ENCODE measurements at regions not wholly inside any gene's neighbourhood (a gene's known extent, or its start where the extent isn't known, plus 50 kb on each side); places are given as distances from the start of the nearest gene placed in this dataset.
A peak's percentile ranks its signal among the peaks of the same experiment; 100 is the strongest.

- Histone ChIP-seq H3K27me3 (replicated peaks; ENCODE audit: insufficient read depth, low read length) (no peaks in the 10 kb centered on the region), H3K9ac (ENCODE audit: low read length) (no peak overlapping the region), H3K36me3 (replicated peaks; ENCODE audit: insufficient read depth, low read length) (no peaks in the 10 kb centered on the region), H2AFZ (ENCODE audit: low read length) (no peak overlapping the region), H4K20me1 (ENCODE audit: insufficient read depth, low read length) (no peaks in the 10 kb centered on the region), H3K27ac (ENCODE audit: low read length) (no peak overlapping the region), H3K4me3 (ENCODE audit: low read length) (no peak overlapping the region), H3K9me3 (replicated peaks; ENCODE audit: insufficient read depth, low read length) (no peaks in the 10 kb centered on the region), H3K9me2 (replicated peaks; ENCODE audit: insufficient read depth, low read length) (no peaks in the 10 kb centered on the region), H3K4me2 (ENCODE audit: low read depth, low read length) (no peak overlapping the region), H3F3A (ENCODE audit: insufficient read depth, low read length) (no peaks in the 10 kb centered on the region), H3K79me2 (ENCODE audit: low read length) (no peaks in the 10 kb centered on the region), H3K4me1 (ENCODE audit: low read length) (peaks cover 5% of the 10 kb centered on the region)
- no peak for DNase-seq
- TF ChIP-seq EZH2 (optimal IDR thresholded peaks at IDR 0.05; ENCODE audit: low read depth, low read length) (no peak), EZH2phosphoT487 (IDR thresholded peaks at IDR 0.05; ENCODE audit: low read length) (no peak), CTCF (IDR thresholded peaks at IDR 0.05; ENCODE audit: low read length) (no peak)
Measured at GRCh38 chr1:238674316-238674715, 712.1 kb upstream of the CHRM3 start.

GRCh38 chr1:238673561-238673960 is 712.8 kb upstream of the CHRM3 start:
- no peak overlapping the region for H2AFZ ChIP-seq (ENCODE audit: low read length)
- H3K4me1 ChIP-seq (ENCODE audit: low read length) = peaks cover 5% of the 10 kb centered on the region
- no peaks in the 10 kb centered on the region for H3K79me2 ChIP-seq (ENCODE audit: low read length)
- no peaks in the 10 kb centered on the region for H3K9me2 ChIP-seq (replicated peaks; ENCODE audit: insufficient read depth, low read length)
- no peak overlapping the region for H3K27ac ChIP-seq (ENCODE audit: low read length)
- no peaks in the 10 kb centered on the region for H4K20me1 ChIP-seq (ENCODE audit: insufficient read depth, low read length)
- no peak overlapping the region for H3K4me3 ChIP-seq (ENCODE audit: low read length)
- H3K4me2 ChIP-seq (ENCODE audit: low read depth, low read length) = no peak overlapping the region; the same call in 1 of the 2 replicates
- no peak overlapping the region for H3K9ac ChIP-seq (ENCODE audit: low read length)
- peak; percentile 39 for DNase-seq
- TF ChIP-seq CTCF (IDR thresholded peaks at IDR 0.05; ENCODE audit: low read length) (no peak), EZH2phosphoT487 (IDR thresholded peaks at IDR 0.05; ENCODE audit: low read length) (no peak)
- H3F3A ChIP-seq (ENCODE audit: insufficient read depth, low read length) = no peaks in the 10 kb centered on the region
- H3K9me3 ChIP-seq (replicated peaks; ENCODE audit: insufficient read depth, low read length) = no peaks in the 10 kb centered on the region
- H3K36me3 ChIP-seq (replicated peaks; ENCODE audit: insufficient read depth, low read length) = no peaks in the 10 kb centered on the region
- no peaks in the 10 kb centered on the region for H3K27me3 ChIP-seq (replicated peaks; ENCODE audit: insufficient read depth, low read length)

GRCh38 chr1:238672806-238673205 is 713.6 kb upstream of the CHRM3 start:
- no peaks in the 10 kb centered on the region for H3K9me3 ChIP-seq (replicated peaks; ENCODE audit: insufficient read depth, low read length)
- H3K9ac ChIP-seq (ENCODE audit: low read length) = no peak overlapping the region
- no peak for DNase-seq
- H3K4me1 ChIP-seq (ENCODE audit: low read length) = peaks cover 5% of the 10 kb centered on the region
- H3K36me3 ChIP-seq (replicated peaks; ENCODE audit: insufficient read depth, low read length) = no peaks in the 10 kb centered on the region
- H3K4me2 ChIP-seq (ENCODE audit: low read depth, low read length) = no peak overlapping the region
- H3F3A ChIP-seq (ENCODE audit: insufficient read depth, low read length) = no peaks in the 10 kb centered on the region
- H3K9me2 ChIP-seq (replicated peaks; ENCODE audit: insufficient read depth, low read length) = no peaks in the 10 kb centered on the region
- TF ChIP-seq EZH2 (optimal IDR thresholded peaks at IDR 0.05; ENCODE audit: low read depth, low read length) = no peak
- no peak for TF ChIP-seq EZH2phosphoT487 (IDR thresholded peaks at IDR 0.05; ENCODE audit: low read length)
- TF ChIP-seq CTCF (IDR thresholded peaks at IDR 0.05; ENCODE audit: low read length) = no peak
- no peak overlapping the region for H3K4me3 ChIP-seq (ENCODE audit: low read length)
- H2AFZ ChIP-seq (ENCODE audit: low read length) = no peak overlapping the region
- no peaks in the 10 kb centered on the region for H4K20me1 ChIP-seq (ENCODE audit: insufficient read depth, low read length)
- no peak overlapping the region for H3K27ac ChIP-seq (ENCODE audit: low read length)
- no peaks in the 10 kb centered on the region for H3K27me3 ChIP-seq (replicated peaks; ENCODE audit: insufficient read depth, low read length)
- no peaks in the 10 kb centered on the region for H3K79me2 ChIP-seq (ENCODE audit: low read length)

Measured in MM.1S (cell line).